NOMO-1 (cell line): ENCODE measurements at regions not wholly inside any gene's neighbourhood (a gene's known extent, or its start where the extent isn't known, plus 50 kb on each side); places are given as distances from the start of the nearest gene placed in this dataset.

ENCODE experiments used
- DNase-seq, 2 experiments: peaks; one replicate each; lab custom pipeline; 2025; ENCODE audit not compliant: unreplicated experiment in 2 of 2; lab: John Stamatoyannopoulos, UW

DNA sequence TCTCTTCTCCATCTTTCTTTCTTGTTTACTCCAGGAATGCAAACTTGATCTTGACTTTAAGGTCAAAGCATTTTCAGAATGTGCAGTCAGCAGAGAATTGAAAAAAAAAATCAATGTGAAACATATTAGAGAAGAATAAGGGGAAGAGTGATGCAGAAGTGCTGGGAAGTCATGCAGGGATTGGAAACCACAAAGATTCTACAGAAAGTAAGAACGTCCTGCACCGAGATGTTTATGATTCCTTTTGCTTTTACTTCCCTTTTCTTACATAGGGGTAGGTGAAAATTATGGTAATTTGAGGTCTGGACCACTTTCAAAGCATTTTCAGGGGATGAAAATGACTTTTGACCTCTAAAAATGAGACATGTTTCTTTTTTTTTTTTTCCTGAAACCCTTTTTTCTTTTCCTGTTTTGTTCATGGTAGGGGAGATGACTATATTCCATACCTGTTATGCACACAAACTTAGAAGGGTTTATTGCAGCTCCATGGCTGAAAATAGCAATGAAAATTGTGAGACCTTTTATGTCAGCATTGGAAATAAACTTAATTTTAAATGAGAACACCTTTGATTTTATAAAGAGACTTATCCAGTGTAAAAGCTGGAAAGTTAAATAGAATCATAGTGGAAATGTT is 623.5 kb upstream of the TBL1XR1 start:
- DNase-seq = peak; percentile 69 to 92

GRCh38 chr3:177822681-177823096 is 625.4 kb upstream of the TBL1XR1 start:
- DNase-seq = no peak

DNA sequence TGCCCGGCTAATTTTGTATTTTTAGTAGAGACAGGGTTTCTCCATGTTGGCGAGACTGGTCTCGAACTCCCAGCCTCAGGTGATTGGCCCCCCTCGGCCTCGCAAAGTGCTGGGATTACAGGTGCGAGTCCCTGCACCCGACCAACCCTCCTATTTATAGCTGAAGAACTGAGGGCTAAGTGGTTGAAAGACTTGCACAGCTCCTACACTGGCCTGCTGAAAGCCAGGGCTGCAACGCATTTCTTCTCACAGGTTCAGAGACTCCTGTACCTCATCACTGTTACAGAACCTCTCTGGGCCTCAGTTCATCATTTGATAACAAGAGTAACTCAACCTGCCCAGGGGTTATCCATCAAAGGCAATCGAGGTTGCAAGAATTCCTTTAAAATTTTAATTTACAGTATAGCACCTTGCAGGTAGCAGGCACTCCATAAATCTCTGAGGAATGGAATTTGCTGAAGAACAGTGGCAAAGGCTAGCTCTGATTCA is 626.5 kb upstream of the TBL1XR1 start:
- DNase-seq = no peak

DNA sequence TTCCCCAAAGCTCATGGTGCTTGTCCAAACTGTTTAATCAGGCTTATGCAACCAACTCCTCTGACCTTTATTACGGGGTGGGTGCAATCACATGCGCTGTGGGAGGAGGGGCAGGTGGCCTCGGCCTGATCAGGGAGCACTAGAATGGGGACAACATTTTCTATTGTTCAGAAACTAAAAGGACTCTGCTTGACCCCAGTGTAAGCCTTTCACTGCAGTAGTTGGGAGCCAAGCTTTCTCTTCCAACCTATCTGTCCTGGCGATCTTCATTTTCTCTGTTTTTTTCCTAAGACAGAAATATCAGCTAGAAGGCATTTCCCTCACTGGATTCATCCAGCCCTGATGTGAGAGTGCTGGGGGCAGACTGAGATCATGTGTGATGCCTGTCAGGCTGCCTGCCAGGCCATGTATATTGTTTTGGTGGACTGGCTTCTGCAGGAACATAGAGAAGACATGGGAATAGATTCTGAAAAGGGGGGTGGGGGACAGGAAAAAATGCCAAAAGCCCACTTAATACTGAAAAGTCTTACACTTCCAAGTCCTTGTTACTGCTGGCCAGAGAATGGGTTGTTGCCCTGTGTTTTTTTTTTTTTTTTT is 627.0 kb upstream of the TBL1XR1 start:
- DNase-seq = no peak

GRCh38 chr3:177824841-177825240 is 627.6 kb upstream of the TBL1XR1 start:
- DNase-seq = no peak

DNA sequence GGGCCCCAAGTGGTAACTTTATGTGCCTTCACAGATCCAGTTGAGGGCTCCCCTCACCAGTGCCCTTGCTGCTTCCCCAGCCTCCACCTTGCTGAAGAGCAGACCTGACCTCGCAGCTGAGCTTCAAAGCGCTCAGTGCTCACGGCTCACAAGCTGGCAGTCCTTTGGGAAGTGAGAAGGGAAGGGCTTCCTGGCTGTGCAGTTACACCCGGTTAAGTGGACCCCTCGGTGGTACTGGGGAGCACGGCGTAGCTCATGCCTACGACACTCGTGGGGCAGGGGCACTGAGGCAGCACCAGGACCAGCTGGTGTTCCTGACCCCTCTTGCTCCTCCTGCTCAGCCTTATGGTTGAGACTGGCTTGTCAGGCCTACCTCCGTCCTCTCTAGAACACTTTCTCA is 629.0 kb upstream of the TBL1XR1 start:
- DNase-seq = no peak

- no peak for DNase-seq
Observed at GRCh38 chr3:177827511-177828207, 630.4 kb upstream of the TBL1XR1 start.

GRCh38 chr3:177828208-177828565 is 630.9 kb upstream of the TBL1XR1 start:
- no peak for DNase-seq

DNA sequence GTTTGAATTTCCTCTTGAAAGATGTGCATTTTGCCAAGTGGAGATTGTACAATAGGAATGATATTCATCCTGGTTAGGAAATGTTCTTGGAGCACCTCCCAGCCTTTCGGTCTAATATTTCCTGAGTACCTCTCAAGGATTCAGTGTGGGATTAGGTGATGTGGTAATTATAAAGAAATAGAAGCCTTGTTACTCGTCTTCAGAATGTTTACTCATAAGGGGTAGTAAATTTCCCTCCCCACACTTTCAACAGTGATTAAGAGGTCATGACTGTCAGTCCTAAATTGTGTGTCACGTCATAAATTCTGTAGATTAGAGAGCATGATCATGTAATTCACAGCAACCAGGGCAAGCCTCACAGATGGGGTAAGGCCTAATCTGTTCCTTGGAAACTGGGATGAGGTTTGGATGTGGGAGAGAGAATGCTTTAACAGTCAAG is 633.1 kb upstream of the TBL1XR1 start:
- no peak for DNase-seq

GRCh38 chr3:177831361-177831760 is 634.1 kb upstream of the TBL1XR1 start:
- DNase-seq = no peak

DNA sequence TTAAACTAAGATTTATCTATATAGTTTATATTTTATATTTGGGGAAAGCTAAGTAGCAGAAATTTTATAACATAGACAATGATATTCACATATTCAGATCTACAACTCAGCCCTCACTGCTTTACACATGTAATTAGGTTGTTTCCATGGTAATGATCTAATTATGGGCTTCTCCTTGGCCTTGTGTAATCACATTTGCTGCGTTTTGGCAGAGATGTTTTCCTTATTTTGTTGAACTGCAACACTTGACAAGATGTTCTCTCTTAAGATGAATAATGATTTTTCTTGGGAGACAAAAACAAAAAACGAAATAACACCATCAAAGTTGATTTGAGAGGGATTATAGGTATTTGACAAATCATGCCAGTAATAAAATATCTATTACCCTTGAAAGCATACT is 635.6 kb upstream of the TBL1XR1 start:
- peak; percentile 76 for DNase-seq

- no peak for DNase-seq
Observed at GRCh38 chr3:177833332-177833731, 636.0 kb upstream of the TBL1XR1 start.

DNA sequence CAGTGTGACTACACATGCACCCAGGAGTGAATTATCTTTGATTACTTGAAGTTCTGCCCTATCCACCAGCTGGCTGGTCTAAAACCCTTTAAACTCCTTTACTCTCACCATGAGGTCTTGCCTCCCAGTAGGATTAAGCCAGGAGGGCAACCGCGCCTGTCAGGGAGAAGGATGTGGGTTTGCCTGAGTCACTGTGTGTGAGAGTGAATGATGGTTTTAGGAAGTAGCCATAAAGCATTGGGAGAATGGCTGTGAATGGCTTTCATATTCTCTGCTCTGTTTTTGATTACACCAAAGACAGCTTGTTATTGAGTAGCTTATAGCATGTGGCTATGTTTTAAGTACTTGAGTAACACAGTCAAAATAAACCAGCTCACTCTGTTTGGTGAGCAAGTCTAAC is 637.7 kb upstream of the TBL1XR1 start:
- peak; percentile 85 to 94 for DNase-seq

DNA sequence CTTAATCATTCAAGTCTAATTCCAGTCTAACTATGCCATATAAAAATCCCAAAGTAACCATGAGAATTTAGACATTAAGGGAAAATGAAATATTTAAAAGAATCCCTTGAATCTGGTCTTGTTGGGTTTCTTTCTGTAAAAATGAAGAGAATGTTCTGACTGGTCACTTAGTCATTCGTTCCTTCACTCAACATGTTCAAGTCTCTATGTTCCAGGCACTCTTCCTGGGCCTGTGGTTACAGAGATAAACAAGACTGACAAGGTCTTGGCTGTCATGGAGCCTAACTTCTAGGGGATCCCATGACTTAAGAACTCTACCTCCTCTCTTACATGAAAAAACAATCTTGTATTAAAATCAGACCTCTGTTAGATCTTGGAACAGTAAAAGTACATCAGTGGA is 638.6 kb upstream of the TBL1XR1 start:
- no peak for DNase-seq

GRCh38 chr3:177836671-177837070 is 639.4 kb upstream of the TBL1XR1 start:
- DNase-seq = peak; percentile 68 to 96

DNA sequence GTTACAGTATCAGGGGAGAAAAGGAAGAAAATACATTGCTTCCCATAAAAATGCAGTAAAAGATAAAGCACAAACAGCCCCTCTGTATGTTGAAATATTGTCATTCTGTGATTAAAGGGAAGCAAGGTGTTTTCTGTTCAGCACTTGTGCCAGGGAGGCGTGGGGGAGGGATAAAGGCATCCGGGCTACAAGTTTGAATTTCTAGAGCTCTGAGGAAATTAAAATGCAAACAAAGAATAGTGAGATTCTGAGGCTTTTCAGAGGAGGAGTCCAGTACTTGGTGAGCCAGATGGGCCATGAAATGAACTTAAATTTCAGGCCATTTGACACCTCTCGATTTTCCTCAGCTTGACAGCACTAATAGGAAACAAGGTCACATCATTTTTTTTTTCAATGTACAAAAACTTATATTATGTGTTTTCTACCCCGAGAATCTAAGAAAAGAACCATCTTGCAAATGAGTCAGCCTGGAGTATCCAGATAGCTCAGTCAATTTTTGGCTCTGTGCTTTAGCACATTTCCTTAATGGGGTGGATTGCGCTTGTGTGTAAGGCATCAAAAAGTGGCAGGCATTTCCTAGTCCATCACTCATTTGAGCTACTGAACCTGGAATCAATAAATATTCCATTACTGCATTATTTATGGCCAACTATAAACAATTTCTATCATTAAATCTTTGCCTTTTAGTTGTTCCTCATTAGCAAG is 640.8 kb upstream of the TBL1XR1 start:
- DNase-seq = peak in 1 of 2 experiments; percentile 10

- no peak for DNase-seq
Observed at GRCh38 chr3:177838766-177839350, 641.6 kb upstream of the TBL1XR1 start.

DNA sequence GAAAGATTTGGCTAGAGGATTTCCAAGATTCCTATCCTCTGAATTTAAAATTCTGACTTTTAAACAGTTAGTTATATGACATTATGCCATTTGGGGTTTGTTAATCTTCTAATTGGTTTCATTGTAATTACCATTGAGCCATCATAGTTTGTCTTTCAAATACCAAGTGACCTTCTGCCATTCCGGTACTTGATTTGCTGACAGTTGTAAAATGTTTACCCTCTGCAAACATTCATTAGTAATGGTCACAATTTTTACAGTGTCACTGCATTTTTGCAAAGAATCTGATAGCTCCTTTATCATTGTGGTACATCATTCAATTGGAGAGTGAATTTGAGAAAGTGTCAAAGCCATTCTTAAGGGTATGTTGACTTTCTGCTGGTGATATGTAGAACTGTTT is 645.0 kb upstream of the TBL1XR1 start:
- no peak for DNase-seq

GRCh38 chr3:177842743-177843734 is 645.8 kb upstream of the TBL1XR1 start:
- peak; percentile 40 to 59 for DNase-seq
